Suprapubic skin (tissue), 4 donors: ENCODE measurements at regions not wholly inside any gene's neighbourhood (a gene's known extent, or its start where the extent isn't known, plus 50 kb on each side); places are given as distances from the start of the nearest gene placed in this dataset.
A peak's percentile ranks its signal among the peaks of the same experiment; 100 is the strongest.

Experiments
- DNase-seq, 2 donors: peaks; one replicate each; pipeline ENCODE4 v3.0.0-alpha.2; 2019; ENCODE audit warnings: low spot score in 2 of 2
- H3K27ac ChIP-seq: fragments of 200-600 bp; sonication (generic); one replicate; pipeline ENCODE4 v1.5.1; 2019
- H3K27me3 ChIP-seq: fragments of 200-600 bp; sonication (generic); one replicate; pipeline ENCODE4 v1.5.1; 2019
- H3K36me3 ChIP-seq: fragments of 200-600 bp; sonication (generic); one replicate; pipeline ENCODE4 v1.5.1; 2019
- H3K4me1 ChIP-seq: fragments of 200-600 bp; sonication (generic); one replicate; pipeline ENCODE4 v1.5.1; 2019
- H3K4me3 ChIP-seq: fragments of 200-600 bp; sonication (generic); one replicate; pipeline ENCODE4 v1.5.1; 2019; ENCODE audit warnings: mild to moderate bottlenecking
- H3K9me3 ChIP-seq: fragments of 200-600 bp; sonication (generic); one replicate; pipeline ENCODE4 v1.5.1; 2019
- EP300 ChIP-seq: sonication (generic); formaldehyde crosslinking; IDR thresholded peaks from one replicate; pipeline ENCODE4 v1.6.1; 2017; ENCODE audit warnings: antibody characterized with exemption
- POLR2A ChIP-seq, 2 donors: fragments of 450-650 bp; IDR thresholded peaks; one replicate each; pipeline ENCODE4 v1.6.1; 2017; ENCODE audit warnings: antibody characterized with exemption in 2 of 2, mild to moderate bottlenecking in 2 of 2, moderate library complexity in 2 of 2
- POLR2AphosphoS5 ChIP-seq, 3 donors: sonication (generic); formaldehyde crosslinking; IDR thresholded peaks; one replicate each; pipeline ENCODE4 v1.6.1; 2017; ENCODE audit warnings: antibody characterized with exemption in 3 of 3
- WGBS: methylation state at CpG from one replicate; pipeline ENCODE4 v1.1.5; 2018; 5-methylcytosine and 5-hydroxymethylcytosine counted together
- TF ChIP-seq, protein P1 (sequence below), 2 donors: fragments of 200-600 bp in 1 of 2; fragments of 450-650 bp in 1 of 2; sonication (generic) in 1 of 2; IDR thresholded peaks; one replicate each; pipeline ENCODE4 v1.5.1; 2016 to 2019; ENCODE audit warnings: antibody characterized with exemption in 2 of 2, mild to moderate bottlenecking in 1 of 2, moderate library complexity in 1 of 2

GRCh38 chr2:128451084-128452023 is 132.7 kb upstream of the HS6ST1 start:
- Histone ChIP-seq H3K36me3 (no peaks in the 10 kb centered on the region), H3K27me3 (no peaks in the 10 kb centered on the region), H3K27ac (no peak overlapping the region), H3K4me1 (peaks cover 9% of the 10 kb centered on the region), H3K9me3 (no peaks in the 10 kb centered on the region), H3K4me3 (no peak overlapping the region)
- peak; percentile 27 to 64 for DNase-seq
- WGBS = 92% methylated on average over 15 of the region's 15 CpGs
- no peak for TF ChIP-seq EP300
- TF ChIP-seq POLR2AphosphoS5 (IDR thresholded peaks at IDR 0.05) = no peak
- TF ChIP-seq, protein P1, sequence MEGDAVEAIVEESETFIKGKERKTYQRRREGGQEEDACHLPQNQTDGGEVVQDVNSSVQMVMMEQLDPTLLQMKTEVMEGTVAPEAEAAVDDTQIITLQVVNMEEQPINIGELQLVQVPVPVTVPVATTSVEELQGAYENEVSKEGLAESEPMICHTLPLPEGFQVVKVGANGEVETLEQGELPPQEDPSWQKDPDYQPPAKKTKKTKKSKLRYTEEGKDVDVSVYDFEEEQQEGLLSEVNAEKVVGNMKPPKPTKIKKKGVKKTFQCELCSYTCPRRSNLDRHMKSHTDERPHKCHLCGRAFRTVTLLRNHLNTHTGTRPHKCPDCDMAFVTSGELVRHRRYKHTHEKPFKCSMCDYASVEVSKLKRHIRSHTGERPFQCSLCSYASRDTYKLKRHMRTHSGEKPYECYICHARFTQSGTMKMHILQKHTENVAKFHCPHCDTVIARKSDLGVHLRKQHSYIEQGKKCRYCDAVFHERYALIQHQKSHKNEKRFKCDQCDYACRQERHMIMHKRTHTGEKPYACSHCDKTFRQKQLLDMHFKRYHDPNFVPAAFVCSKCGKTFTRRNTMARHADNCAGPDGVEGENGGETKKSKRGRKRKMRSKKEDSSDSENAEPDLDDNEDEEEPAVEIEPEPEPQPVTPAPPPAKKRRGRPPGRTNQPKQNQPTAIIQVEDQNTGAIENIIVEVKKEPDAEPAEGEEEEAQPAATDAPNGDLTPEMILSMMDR (IDR thresholded peaks at IDR 0.05) = no peak
- TF ChIP-seq POLR2A (IDR thresholded peaks at IDR 0.05) = no peak

- H3K36me3 ChIP-seq = no peaks in the 10 kb centered on the region
- peaks cover 2% of the 10 kb centered on the region for H3K4me1 ChIP-seq
- TF ChIP-seq POLR2A (IDR thresholded peaks at IDR 0.05) (no peak), EP300 (no peak), POLR2AphosphoS5 (IDR thresholded peaks at IDR 0.05) (no peak)
- TF ChIP-seq, protein P1 (IDR thresholded peaks at IDR 0.05) = no peak
- H3K9me3 ChIP-seq = no peaks in the 10 kb centered on the region
- DNase-seq = no peak
- WGBS = 82% methylated on average over 1 of the region's 1 CpG
- no peak overlapping the region for H3K4me3 ChIP-seq
- H3K27ac ChIP-seq = no peak overlapping the region
- H3K27me3 ChIP-seq = no peaks in the 10 kb centered on the region
Observed at GRCh38 chr2:128452024-128452411, 133.3 kb upstream of the HS6ST1 start.

GRCh38 chr2:128452536-128453530 is 134.2 kb upstream of the HS6ST1 start:
- Histone ChIP-seq H3K9me3 (no peaks in the 10 kb centered on the region), H3K27ac (no peak overlapping the region), H3K4me1 (no peaks in the 10 kb centered on the region), H3K4me3 (no peak overlapping the region), H3K27me3 (no peaks in the 10 kb centered on the region), H3K36me3 (no peaks in the 10 kb centered on the region)
- TF ChIP-seq POLR2AphosphoS5 (IDR thresholded peaks at IDR 0.05) (no peak), POLR2A (IDR thresholded peaks at IDR 0.05) (no peak), EP300 (no peak)
- TF ChIP-seq, protein P1 (IDR thresholded peaks at IDR 0.05) = no peak
- 93% methylated on average over 20 of the region's 20 CpGs for WGBS
- DNase-seq = peak; percentile 48 to 63

GRCh38 chr2:128454980-128455720 is 136.5 kb upstream of the HS6ST1 start:
- DNase-seq = peak; percentile 22 to 54
- Histone ChIP-seq H3K9me3 (no peaks in the 10 kb centered on the region), H3K4me3 (no peak overlapping the region), H3K36me3 (no peaks in the 10 kb centered on the region), H3K4me1 (no peaks in the 10 kb centered on the region), H3K27ac (no peak overlapping the region), H3K27me3 (no peaks in the 10 kb centered on the region)
- TF ChIP-seq, protein P1 (IDR thresholded peaks at IDR 0.05) = no peak
- TF ChIP-seq POLR2AphosphoS5 (IDR thresholded peaks at IDR 0.05) (no peak), EP300 (no peak), POLR2A (IDR thresholded peaks at IDR 0.05) (no peak)
- WGBS = 93% methylated on average over 12 of the region's 12 CpGs
